ENCODE measurements at regions not wholly inside any gene's neighbourhood (a gene's known extent, or its start where the extent isn't known, plus 50 kb on each side); places are given as distances from the start of the nearest gene placed in this dataset.
"Not testable (repeated sequence)": the region's sequence is repeated elsewhere in the genome, so short reads cannot be mapped to it uniquely, and the experiment has no call there.

DNA sequence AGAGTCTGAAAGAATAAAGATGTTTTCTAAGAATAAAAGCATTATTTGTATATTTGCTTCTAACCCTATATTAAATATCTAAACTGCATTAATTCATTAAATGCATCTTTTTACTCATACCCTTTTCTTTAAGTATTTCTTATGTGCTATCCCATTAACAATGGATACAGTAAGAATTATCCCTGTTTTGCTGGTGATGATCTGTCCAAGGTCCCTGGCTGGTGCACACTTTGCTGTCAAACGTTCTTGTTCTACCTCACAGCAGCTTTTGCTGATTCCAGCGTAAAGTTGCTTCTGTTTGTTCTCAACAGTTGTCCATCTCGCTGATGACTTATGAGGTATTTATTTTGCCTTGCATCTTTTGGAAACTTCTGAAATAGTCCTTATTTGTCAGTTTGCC is 504.0 kb downstream of the PLCL1 start:
- no peak for DNase-seq (ENCODE audit: low read depth, low spot score)

DNA sequence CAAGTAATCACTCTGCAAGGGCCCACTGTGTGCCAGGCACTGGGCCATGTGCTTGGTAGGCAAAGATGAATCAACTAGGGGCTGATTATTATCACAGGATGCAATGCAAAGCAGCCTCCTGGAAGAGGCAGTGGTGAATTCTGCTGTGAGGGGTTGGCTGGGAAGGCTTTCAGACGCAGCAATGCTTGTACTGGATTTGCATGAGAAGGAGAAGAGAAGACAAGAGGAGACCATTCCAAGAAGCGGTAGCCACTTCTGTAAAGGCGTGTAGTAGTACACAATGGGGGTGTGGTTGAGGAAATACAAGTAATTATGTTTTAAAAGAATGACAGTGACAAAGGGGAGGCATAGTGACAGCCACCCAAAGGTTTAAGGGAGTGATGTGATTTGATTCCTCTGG is 502.7 kb downstream of the PLCL1 start:
- DNase-seq (ENCODE audit: low read depth, low spot score) = no peak

DNA sequence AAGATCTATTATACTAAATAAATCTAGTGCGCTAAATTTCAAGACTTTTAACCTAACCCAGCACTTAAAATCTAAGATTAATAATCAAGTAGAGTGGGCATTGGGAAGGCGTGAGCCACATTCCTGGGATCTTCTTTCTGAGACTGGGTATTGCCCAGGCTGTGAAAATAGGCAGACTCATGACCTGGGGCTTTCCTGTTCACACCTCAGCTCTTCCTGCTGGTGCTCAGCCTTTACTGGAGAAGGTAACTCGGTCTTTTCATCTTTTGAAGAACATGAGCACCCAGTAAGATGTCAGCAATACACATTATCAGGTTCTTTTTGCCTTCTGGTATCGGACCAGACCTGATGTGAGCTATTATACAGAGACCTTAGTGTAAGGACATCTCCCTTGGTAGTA is 500.5 kb downstream of the PLCL1 start:
- no peak for DNase-seq (ENCODE audit: low read depth, low spot score)

- DNase-seq (ENCODE audit: low read depth, low spot score) = no peak
Measured at GRCh38 chr2:198297350-198297749, 493.0 kb downstream of the PLCL1 start.

DNA sequence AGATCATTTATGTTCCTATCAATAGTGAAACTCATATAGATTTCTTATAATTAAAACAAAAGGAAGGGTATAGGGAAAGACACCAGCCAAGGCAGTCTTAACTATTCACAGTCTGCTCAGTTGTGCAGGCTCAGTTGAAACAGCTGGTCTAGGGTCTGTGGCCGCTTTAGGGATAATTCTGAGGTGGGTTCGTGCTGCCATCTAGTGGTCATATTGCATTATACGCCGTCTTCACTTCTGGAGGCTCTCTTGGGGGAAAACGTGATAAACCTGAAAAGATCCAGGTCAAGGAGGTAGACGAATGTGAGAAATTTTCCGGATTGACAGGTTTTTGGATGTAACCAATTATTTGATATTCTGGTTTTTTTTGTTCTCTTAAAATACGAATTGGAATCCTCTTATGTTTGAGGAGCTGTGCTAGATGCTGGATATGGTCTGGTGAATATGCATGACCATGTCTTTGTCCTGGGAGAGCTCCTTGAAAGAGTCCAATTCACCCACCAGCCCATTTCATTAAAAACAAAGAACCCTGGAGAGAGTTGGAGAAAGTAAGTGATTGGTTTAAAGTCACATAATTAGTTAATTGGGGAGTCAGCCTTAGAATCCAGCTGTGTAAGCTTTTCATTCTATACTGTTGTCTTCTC is 492.4 kb downstream of the PLCL1 start:
- DNase-seq (ENCODE audit: low read depth, low spot score) = no peak

GRCh38 chr2:198293281-198293680 is 488.9 kb downstream of the PLCL1 start:
- no peak for DNase-seq (ENCODE audit: low read depth, low spot score)

DNA sequence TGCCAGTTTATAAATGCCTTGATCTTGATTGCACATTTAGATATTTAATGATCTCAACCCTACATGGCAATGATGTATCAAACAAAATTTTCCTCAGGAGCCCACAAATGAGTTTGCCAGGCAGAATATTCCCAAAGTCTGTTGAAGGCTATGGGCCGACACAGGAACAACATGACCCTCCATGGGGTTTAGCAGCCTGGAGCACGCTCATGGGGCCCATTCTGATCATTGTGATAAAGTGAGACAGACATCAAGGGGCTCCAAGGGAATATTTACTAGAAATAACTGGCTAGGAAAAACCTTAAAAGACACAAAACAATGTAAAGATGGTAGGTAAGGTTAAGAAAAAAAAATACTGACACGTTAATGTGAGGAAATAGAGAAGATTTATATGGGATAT is 485.4 kb downstream of the PLCL1 start:
- no peak for DNase-seq (ENCODE audit: low read depth, low spot score)

DNA sequence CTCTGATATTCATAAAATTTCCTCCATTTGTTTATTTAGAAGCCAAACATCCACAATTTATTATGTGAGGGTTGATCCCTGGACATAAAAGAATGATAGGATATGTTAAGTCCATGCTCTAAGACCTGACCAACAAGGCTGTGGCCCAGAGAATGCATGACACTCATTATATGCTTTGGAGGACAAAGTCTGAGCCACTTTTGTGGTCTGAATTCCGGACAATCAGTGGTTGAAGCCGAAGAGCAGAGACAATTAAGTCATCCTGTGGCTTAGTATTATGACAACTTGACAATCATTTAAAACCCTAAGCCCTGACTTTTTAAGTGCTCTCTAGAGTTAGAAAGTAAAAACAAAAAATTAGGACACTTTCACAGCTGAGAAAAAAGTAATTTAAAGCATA is 483.3 kb downstream of the PLCL1 start:
- DNase-seq (ENCODE audit: low read depth, low spot score) = no peak

DNA sequence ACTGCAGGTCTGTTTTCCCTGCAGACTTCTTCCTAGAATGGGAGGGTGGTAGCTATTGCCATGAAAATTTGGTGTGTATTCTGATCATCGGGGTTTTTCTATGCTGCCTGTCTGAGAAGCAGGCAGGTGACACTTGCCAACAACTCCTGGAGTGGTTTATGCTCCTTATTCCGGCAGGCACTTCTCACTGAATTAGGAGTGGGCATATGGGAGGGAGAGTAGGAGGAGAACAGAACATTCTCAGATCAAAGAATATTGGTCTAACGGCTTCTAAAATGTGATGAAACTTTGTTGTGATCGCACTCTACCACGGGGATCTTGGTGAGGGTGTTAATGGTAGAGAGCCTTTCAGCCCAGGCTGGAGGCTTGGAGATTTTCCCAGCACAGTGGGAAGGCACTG is 480.8 kb downstream of the PLCL1 start:
- DNase-seq (ENCODE audit: low read depth, low spot score) = no peak

- DNase-seq (ENCODE audit: low read depth, low spot score) = no peak
Measured at GRCh38 chr2:198283146-198283545, 478.8 kb downstream of the PLCL1 start.

DNA sequence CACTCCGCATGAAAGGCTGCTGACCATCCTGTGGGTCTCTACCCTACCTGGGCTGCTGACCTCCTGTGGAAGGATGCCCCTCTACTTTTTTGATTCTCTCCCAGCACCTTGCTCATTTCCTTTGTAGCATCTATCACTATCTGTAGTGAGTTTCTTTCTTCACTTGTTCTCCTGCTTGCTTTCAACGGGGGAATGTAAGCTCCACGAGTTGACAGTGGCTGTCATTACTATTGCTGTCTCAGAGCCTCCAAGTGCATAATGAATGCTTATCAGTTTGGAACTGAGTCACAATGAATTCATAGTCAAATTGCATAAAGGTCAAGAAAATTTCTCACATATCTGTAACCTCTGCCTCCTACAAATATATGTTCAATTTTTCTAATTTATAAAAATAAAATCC is 477.7 kb downstream of the PLCL1 start:
- no peak for DNase-seq (ENCODE audit: low read depth, low spot score)

DNA sequence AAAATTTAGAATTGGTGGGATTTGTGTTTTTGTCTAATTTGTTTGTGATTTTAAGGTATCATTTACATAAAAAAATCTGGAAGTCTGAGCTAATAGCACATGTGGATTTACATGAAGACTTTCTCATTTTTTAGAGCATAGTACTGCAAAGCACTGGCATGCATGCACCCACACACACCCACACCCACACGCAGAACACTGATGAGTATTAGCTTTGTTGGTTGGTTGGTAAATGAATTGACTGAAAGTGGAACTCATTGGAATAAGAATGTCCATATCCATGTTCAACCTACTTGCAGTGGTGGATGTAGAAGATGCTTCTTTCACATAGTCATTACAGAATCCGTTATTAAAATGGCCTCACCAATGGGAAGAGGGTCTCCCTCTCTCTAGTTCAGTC is 475.8 kb downstream of the PLCL1 start:
- no peak for DNase-seq (ENCODE audit: low read depth, low spot score)

DNA sequence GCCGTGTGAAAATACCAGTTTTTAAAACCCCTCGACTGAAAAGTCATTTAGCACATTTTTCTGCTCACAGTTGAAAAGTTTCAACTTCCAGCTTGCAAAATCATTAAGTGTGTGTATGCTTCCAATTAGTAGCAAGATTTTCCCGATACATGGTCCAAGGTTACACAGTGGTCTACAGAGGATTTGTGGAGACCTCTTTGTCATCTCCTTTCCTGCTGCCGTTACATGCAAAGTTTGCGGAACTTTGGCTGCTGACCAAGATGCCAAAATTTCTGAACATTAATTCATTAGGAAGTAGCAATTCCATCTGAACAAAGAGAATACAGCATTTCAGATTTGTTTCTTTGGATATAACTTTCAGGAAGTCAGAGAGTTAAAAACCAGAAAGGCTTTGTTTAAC is 474.6 kb downstream of the PLCL1 start:
- no peak for DNase-seq (ENCODE audit: low read depth, low spot score)

DNA sequence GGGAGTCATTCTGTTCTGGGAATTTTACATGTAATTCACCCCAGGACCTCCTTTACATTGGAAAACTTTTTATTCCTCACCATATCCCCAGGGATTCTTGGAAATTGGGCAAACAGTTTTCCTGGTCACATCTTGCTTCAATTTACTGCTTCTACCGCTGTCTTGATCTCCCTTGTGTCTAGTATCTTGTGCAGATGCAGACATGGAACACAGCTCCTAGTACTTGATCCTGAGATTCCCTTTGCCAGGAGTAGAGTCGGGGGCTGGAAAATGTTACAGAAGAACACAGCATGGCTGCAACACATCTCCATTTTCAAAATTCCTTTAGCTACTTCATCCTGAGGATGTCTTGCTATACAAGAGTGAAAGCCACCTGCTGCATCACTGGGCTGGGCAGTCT is 472.8 kb downstream of the PLCL1 start:
- no peak for DNase-seq (ENCODE audit: low read depth, low spot score)

DNA sequence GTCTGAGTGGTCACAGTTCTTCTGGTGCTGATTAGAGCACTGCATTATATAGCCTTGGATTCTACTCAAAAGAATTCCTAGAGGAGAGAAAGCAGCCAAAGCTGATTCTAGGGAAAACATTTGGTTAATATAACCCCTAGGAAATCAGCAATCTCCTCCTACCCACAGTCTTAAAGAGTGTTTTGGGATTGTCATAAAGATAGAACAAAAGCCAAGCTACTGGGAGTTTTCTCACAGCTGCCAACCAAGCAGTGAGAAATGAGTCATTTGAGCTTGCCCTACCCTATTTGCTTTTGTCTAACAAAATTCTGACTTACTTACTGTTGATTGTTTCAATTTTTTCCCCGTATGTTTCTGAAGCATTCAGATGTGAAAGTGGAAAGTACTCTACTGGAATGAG is 469.3 kb downstream of the PLCL1 start:
- no peak for DNase-seq (ENCODE audit: low read depth, low spot score)

DNA sequence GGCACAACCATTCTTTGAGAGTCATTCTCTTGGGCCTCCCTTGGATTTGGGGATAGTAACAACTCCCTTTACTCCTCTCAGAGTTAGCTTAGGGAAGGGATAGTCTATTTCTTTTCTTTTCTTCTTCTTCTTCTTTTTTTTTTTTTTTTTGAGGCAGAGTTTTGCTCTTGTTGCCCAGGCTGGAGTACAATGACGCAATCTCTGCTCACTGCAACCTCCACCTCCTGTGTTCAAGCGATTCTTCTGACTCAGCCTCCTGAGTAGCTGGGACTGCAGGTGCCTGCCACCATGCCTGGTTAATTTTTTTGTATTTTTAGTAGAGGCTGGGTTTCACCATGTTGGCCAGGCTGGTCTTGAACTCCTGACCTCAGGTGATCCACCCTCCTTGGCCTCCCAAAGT is 465.8 kb downstream of the PLCL1 start:
- DNase-seq (ENCODE audit: low read depth, low spot score) = not testable (repeated sequence)

GRCh38 chr2:198268519-198268918 is 464.1 kb downstream of the PLCL1 start:
- no peak for DNase-seq (ENCODE audit: low read depth, low spot score)

DNA sequence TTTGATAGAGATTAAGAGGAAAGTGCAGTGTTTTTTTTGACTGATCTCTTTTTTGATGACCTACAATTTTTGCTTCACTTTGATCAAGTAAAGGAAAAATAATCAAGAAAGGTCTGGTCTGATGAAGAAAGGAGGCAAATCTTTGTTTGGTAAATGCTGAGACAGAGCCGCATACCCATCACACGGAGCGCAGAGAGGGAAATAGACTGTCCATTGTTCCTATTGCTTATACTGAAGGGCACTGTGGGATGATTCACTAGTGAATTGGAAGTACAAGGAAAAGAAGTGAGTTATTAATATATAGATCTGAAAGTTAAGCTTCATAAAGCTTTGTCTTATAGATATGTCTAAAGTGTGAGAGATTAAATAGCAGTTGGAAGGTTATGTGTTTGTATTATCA is 455.1 kb downstream of the PLCL1 start:
- DNase-seq (ENCODE audit: low read depth, low spot score) = no peak

DNA sequence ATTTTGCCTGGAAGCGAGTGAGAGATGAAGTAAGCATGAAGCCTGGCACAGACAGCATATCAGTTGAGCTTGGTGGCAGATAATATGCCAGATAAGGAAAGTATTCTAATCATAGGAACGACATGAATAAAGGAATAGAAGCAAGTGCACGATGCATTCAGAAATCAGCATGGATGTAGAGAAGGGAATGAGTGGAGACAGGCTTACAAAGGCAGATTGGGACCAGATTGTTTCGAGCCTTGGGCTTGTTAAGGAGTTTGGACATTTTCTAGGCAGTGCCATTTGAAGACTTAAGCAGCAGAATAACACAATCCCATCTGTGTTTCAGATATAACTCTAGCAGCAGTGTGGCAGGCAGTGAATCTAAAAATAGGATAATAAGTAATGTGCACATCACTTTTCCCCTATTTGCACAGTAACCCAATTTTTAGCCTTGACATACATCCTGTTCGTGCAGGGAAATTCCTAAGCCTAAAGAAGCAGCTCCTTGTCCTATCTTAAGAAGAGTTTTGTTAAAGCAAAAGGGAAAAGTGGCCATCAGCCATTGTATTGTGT is 450.2 kb downstream of the PLCL1 start:
- DNase-seq (ENCODE audit: low read depth, low spot score) = no peak

- no peak for DNase-seq (ENCODE audit: low read depth, low spot score)
Measured at GRCh38 chr2:198253995-198254394, 449.6 kb downstream of the PLCL1 start.

GRCh38 chr2:198252472-198252871 is 448.1 kb downstream of the PLCL1 start:
- no peak for DNase-seq (ENCODE audit: low read depth, low spot score)

DNA sequence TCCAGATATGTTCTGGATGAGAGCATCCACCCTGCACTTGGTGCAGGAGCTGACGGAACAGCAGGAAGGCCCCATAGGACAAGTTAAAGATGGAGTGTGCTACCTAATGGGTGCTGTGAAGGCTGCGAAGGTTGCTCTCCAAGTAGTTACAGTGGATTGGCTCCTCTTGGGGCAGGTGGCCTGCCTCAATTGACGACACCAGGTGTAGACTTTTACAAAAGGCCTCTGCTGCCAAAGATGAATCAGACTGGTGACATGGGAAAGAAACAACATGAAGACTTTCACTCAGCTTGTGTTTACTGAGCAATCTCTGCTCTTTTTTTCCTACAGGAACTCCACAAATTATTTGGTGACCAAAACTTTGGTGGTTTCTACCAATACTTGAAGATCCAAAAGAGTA is 437.7 kb downstream of the PLCL1 start:
- no peak for DNase-seq (ENCODE audit: low read depth, low spot score)

- no peak for DNase-seq (ENCODE audit: low read depth, low spot score)
Measured at GRCh38 chr2:198238429-198238828, 434.0 kb downstream of the PLCL1 start.

DNA sequence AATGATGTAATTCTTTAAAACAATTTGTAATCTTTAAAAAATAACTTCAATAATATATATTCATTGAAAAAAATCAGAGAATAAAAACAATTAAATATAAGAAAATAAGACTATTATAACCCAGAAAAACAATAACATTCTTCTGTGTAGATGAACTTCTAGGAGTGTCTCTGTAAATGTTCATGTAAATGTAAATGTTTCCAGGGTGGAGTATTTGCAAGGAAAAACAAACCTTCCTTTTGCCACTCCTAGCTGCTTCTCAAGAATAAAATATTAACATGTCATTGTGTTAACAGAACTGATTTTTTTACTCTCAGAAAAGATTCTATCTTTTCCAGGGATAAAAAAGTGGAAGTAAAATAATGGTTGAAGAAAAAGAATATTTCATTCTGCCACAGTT is 431.9 kb downstream of the PLCL1 start:
- DNase-seq (ENCODE audit: low read depth, low spot score) = no peak

All from brain pericyte (primary cell).